ENCODE measurements at regions not wholly inside any gene's neighbourhood (a gene's known extent, or its start where the extent isn't known, plus 50 kb on each side); places are given as distances from the start of the nearest gene placed in this dataset.
A peak's percentile ranks its signal among the peaks of the same experiment; 100 is the strongest.

DNA sequence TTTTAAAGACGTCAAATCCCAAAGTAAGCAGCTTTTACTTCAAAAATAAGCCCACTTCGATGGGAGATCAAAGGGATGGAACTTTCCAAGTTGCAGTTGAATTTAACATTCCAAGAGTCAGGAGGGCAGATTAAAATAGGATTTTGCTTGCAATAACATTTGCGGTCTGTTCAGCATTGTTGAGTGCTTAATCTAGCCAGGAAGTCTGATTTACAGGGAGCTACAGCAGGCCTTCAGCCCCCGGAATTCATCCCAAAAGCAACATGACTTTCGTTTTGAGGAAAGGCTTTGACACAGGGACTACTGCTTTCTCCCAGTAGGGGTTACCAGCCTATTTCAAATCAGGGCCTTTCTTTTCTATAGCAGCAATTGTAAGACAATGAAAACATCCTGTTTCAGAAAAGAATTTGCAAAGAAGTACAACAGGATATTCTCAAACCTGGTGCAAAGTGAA, 279.6 kb upstream of the PITRM1 start:
- TF ChIP-seq RCOR1 (IDR thresholded peaks at IDR 0.05; ENCODE audit: low read length) (no peak), EZH2phosphoT487 (IDR thresholded peaks at IDR 0.05; ENCODE audit: borderline replicate concordance, low read depth) (no peak), SIN3A (IDR thresholded peaks at IDR 0.05; ENCODE audit: borderline replicate concordance, low read depth, low read length) (no peak), POLR2AphosphoS5 (IDR thresholded peaks at IDR 0.05; ENCODE audit: low read depth, low read length) (no peak), EP300 (IDR thresholded peaks at IDR 0.05; ENCODE audit: borderline replicate concordance in 1 of 2, low read depth in 1 of 2, low read length in 1 of 2) (peak in 1 of 2 experiments; percentile 72; a peak in 1 of 4 replicates), GABPA (IDR thresholded peaks at IDR 0.05; ENCODE audit: low read depth) (no peak), RXRA (IDR thresholded peaks at IDR 0.05; ENCODE audit: borderline replicate concordance, low read depth) (peak; percentile 35; the same call in 1 of the 2 replicates)
- TF ChIP-seq, protein P1, sequence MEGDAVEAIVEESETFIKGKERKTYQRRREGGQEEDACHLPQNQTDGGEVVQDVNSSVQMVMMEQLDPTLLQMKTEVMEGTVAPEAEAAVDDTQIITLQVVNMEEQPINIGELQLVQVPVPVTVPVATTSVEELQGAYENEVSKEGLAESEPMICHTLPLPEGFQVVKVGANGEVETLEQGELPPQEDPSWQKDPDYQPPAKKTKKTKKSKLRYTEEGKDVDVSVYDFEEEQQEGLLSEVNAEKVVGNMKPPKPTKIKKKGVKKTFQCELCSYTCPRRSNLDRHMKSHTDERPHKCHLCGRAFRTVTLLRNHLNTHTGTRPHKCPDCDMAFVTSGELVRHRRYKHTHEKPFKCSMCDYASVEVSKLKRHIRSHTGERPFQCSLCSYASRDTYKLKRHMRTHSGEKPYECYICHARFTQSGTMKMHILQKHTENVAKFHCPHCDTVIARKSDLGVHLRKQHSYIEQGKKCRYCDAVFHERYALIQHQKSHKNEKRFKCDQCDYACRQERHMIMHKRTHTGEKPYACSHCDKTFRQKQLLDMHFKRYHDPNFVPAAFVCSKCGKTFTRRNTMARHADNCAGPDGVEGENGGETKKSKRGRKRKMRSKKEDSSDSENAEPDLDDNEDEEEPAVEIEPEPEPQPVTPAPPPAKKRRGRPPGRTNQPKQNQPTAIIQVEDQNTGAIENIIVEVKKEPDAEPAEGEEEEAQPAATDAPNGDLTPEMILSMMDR (IDR thresholded peaks at IDR 0.05), result peak; percentile 62

All from SK-N-SH (cell line).